Liver (tissue), 8 donors: ENCODE measurements at regions not wholly inside any gene's neighbourhood (a gene's known extent, or its start where the extent isn't known, plus 50 kb on each side); places are given as distances from the start of the nearest gene placed in this dataset.

Experiments used
- DNase-seq: peaks from one replicate; pipeline ENCODE4 v3.0.0-alpha.2; 2017; ENCODE audit warnings: low spot score
- H3K27ac ChIP-seq, 2 donors: one replicate each; pipeline ENCODE4 v1.7.0; 2013; ENCODE audit warnings: inconsistent platforms in 2 of 2, low read length in 2 of 2, control low read depth in 1 of 2, low read depth in 1 of 2, mild to moderate bottlenecking in 1 of 2
- H3K27me3 ChIP-seq, 4 donors: one replicate each; pipeline versions ENCODE4 v1.6.1 to v1.7.0; 2013; ENCODE audit warnings: low read length in 3 of 4, inconsistent platforms in 1 of 4, mild to moderate bottlenecking in 1 of 4, moderate library complexity in 1 of 4; ENCODE audit not compliant: control insufficient read depth in 4 of 4, insufficient read depth in 4 of 4
- H3K36me3 ChIP-seq, 4 donors: one replicate each; pipeline versions ENCODE4 v1.6.1 to v1.7.0; 2013; ENCODE audit warnings: low read length in 3 of 4, mild to moderate bottlenecking in 3 of 4, low read depth in 1 of 4, moderate library complexity in 1 of 4; ENCODE audit not compliant: control insufficient read depth in 4 of 4, insufficient read depth in 3 of 4
- H3K4me1 ChIP-seq, 4 donors: one replicate each; pipeline versions ENCODE4 v1.6.1 to v1.7.0; 2013; ENCODE audit warnings: low read length in 3 of 4, mild to moderate bottlenecking in 3 of 4, moderate library complexity in 1 of 4; ENCODE audit not compliant: control insufficient read depth in 4 of 4, insufficient read depth in 4 of 4
- H3K4me3 ChIP-seq, 3 donors: one replicate each; pipeline versions ENCODE4 v1.6.1 to v1.7.0; 2013; ENCODE audit warnings: low read length in 3 of 3, control low read depth in 1 of 3, low read depth in 1 of 3, mild to moderate bottlenecking in 1 of 3
- H3K9ac ChIP-seq, 2 donors: one replicate each; pipeline ENCODE4 v1.7.0; 2013; ENCODE audit warnings: low read length in 2 of 2, mild to moderate bottlenecking in 2 of 2, moderate library complexity in 2 of 2, control low read depth in 1 of 2, low read depth in 1 of 2
- H3K9me3 ChIP-seq, 4 donors: one replicate each; pipeline versions ENCODE4 v1.6.1 to v1.7.0; 2013; ENCODE audit warnings: low read length in 3 of 4; ENCODE audit not compliant: control insufficient read depth in 4 of 4
- ATF3 ChIP-seq: IDR thresholded peaks from 2 replicates; pipeline ENCODE4 v1.6.1; 2016; ENCODE audit warnings: antibody characterized with exemption
- EGR1 ChIP-seq, 2 donors: IDR thresholded peaks; 2 replicates each; pipeline ENCODE4 v1.6.1; 2016 to 2018; ENCODE audit warnings: antibody characterized with exemption in 2 of 2, low read depth in 2 of 2
- FOXA1 ChIP-seq: IDR thresholded peaks from 2 replicates; pipeline ENCODE4 v1.6.1; 2016; ENCODE audit warnings: antibody characterized with exemption
- GABPA ChIP-seq, 2 donors: IDR thresholded peaks in 1 of 2; conservative IDR thresholded peaks in 1 of 2; 2 replicates each; pipeline ENCODE4 v1.6.1; 2016; ENCODE audit warnings: antibody characterized with exemption in 2 of 2, mild to moderate bottlenecking in 1 of 2, moderate library complexity in 1 of 2
- HNF4G ChIP-seq: IDR thresholded peaks from 2 replicates; pipeline ENCODE4 v1.6.1; 2016; ENCODE audit warnings: antibody characterized with exemption
- JUND ChIP-seq, 2 donors: IDR thresholded peaks; 2 replicates each; pipeline ENCODE4 v1.6.1; 2016; ENCODE audit warnings: antibody characterized with exemption in 2 of 2
- NR2F2 ChIP-seq: IDR thresholded peaks from 2 replicates; pipeline ENCODE4 v1.6.1; 2016; ENCODE audit warnings: antibody characterized with exemption
- RAD21 ChIP-seq, 2 donors: IDR thresholded peaks; 2 replicates each; pipeline ENCODE4 v1.6.1; 2016; ENCODE audit warnings: antibody characterized with exemption in 2 of 2, mild to moderate bottlenecking in 2 of 2
- REST ChIP-seq: IDR thresholded peaks from 2 replicates; pipeline ENCODE4 v1.6.1; 2016; ENCODE audit warnings: antibody characterized with exemption, mild to moderate bottlenecking
- RXRA ChIP-seq, 2 donors: IDR thresholded peaks; 2 replicates each; pipeline ENCODE4 v1.6.1; 2017 to 2018; ENCODE audit warnings: antibody characterized with exemption in 2 of 2, mild to moderate bottlenecking in 1 of 2
- SP1 ChIP-seq: IDR thresholded peaks from 2 replicates; pipeline ENCODE4 v1.6.1; 2018; ENCODE audit warnings: antibody characterized with exemption, mild to moderate bottlenecking
- TAF1 ChIP-seq: conservative IDR thresholded peaks from 2 replicates; pipeline ENCODE4 v1.6.1; 2016; ENCODE audit warnings: antibody characterized with exemption, mild to moderate bottlenecking
- YY1 ChIP-seq: IDR thresholded peaks from 2 replicates; pipeline ENCODE4 v1.6.1; 2016; ENCODE audit warnings: antibody characterized with exemption, mild to moderate bottlenecking
- WGBS: extraction: QIAGEN DNeasy Blood & Tissue Kit; methylation state at CpG from one replicate; pipeline ENCODE4 v1.1.7; 2013; 5-methylcytosine and 5-hydroxymethylcytosine counted together
- TF ChIP-seq, protein P1 (sequence below): fragments of 150-350 bp; IDR thresholded peaks from 2 replicates; pipeline ENCODE4 v1.5.1; 2017; ENCODE audit warnings: improper control_type of control experiment, low read depth, low read length; ENCODE audit not compliant: missing input control
- TF ChIP-seq, protein P2 (sequence below): IDR thresholded peaks from 2 replicates; pipeline ENCODE4 v1.6.1; 2016; ENCODE audit warnings: antibody characterized with exemption
- donor health status: healthy.
- donor health status: healthy.
- donor health status: healthy.
- donor health status: healthy.
- donor health status: healthy.

GRCh38 chr20:56870271-56870670 is 241.2 kb downstream of the TFAP2C start:
- Histone ChIP-seq H3K4me1 (no peaks in the 10 kb centered on the region), H3K27ac (no peak overlapping the region), H3K4me3 (no peak overlapping the region), H3K27me3 (no peaks in the 10 kb centered on the region), H3K9me3 (peaks cover 0 to 8% (median 0%) of the 10 kb centered on the region in 4 donors), H3K9ac (no peak overlapping the region), H3K36me3 (no peaks in the 10 kb centered on the region)
- WGBS, result 91% methylated on average over 5 of the region's 5 CpGs
- no peak for TF ChIP-seq RAD21 (IDR thresholded peaks at IDR 0.05)
- no peak for TF ChIP-seq YY1
- TF ChIP-seq HNF4G, result no peak
- TF ChIP-seq SP1, result no peak
- TF ChIP-seq, protein P1, sequence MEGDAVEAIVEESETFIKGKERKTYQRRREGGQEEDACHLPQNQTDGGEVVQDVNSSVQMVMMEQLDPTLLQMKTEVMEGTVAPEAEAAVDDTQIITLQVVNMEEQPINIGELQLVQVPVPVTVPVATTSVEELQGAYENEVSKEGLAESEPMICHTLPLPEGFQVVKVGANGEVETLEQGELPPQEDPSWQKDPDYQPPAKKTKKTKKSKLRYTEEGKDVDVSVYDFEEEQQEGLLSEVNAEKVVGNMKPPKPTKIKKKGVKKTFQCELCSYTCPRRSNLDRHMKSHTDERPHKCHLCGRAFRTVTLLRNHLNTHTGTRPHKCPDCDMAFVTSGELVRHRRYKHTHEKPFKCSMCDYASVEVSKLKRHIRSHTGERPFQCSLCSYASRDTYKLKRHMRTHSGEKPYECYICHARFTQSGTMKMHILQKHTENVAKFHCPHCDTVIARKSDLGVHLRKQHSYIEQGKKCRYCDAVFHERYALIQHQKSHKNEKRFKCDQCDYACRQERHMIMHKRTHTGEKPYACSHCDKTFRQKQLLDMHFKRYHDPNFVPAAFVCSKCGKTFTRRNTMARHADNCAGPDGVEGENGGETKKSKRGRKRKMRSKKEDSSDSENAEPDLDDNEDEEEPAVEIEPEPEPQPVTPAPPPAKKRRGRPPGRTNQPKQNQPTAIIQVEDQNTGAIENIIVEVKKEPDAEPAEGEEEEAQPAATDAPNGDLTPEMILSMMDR, result no peak
- no peak for TF ChIP-seq TAF1
- no peak for TF ChIP-seq REST
- TF ChIP-seq, protein P2, sequence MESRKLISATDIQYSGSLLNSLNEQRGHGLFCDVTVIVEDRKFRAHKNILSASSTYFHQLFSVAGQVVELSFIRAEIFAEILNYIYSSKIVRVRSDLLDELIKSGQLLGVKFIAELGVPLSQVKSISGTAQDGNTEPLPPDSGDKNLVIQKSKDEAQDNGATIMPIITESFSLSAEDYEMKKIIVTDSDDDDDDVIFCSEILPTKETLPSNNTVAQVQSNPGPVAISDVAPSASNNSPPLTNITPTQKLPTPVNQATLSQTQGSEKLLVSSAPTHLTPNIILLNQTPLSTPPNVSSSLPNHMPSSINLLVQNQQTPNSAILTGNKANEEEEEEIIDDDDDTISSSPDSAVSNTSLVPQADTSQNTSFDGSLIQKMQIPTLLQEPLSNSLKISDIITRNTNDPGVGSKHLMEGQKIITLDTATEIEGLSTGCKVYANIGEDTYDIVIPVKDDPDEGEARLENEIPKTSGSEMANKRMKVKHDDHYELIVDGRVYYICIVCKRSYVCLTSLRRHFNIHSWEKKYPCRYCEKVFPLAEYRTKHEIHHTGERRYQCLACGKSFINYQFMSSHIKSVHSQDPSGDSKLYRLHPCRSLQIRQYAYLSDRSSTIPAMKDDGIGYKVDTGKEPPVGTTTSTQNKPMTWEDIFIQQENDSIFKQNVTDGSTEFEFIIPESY, result no peak
- DNase-seq, result no peak

GRCh38 chr20:56871691-56872090 is 242.6 kb downstream of the TFAP2C start:
- H3K27me3 ChIP-seq, result no peaks in the 10 kb centered on the region
- peaks cover 0 to 8% (median 0%) of the 10 kb centered on the region in 4 donors for H3K9me3 ChIP-seq
- H3K36me3 ChIP-seq, result no peaks in the 10 kb centered on the region
- H3K27ac ChIP-seq, result no peak overlapping the region
- 61% methylated on average over 11 of the region's 11 CpGs for WGBS
- no peaks in the 10 kb centered on the region for H3K4me1 ChIP-seq
- H3K4me3 ChIP-seq, result no peak overlapping the region
- DNase-seq, result no peak
- TF ChIP-seq FOXA1, result no peak
- no peak for TF ChIP-seq RAD21 (IDR thresholded peaks at IDR 0.05)
- no peak for TF ChIP-seq EGR1 (IDR thresholded peaks at IDR 0.05; ENCODE audit: low read depth in 2 of 2)
- no peak for TF ChIP-seq RXRA (IDR thresholded peaks at IDR 0.05)
- no peak for TF ChIP-seq ATF3
- no peak for TF ChIP-seq TAF1
- TF ChIP-seq, protein P1, result no peak
- no peak for TF ChIP-seq GABPA (IDR thresholded peaks at IDR 0.05 in 1 of 2, conservative IDR thresholded peaks at IDR 0.05 in 1 of 2)
- no peak for TF ChIP-seq JUND (IDR thresholded peaks at IDR 0.05)
- TF ChIP-seq SP1, result no peak
- no peak for TF ChIP-seq HNF4G
- TF ChIP-seq, protein P2, result no peak
- no peak for TF ChIP-seq NR2F2
- no peak for TF ChIP-seq YY1
- TF ChIP-seq REST, result no peak
- H3K9ac ChIP-seq, result no peak overlapping the region
